ENCODE measurements at regions not wholly inside any gene's neighbourhood (a gene's known extent, or its start where the extent isn't known, plus 50 kb on each side); places are given as distances from the start of the nearest gene placed in this dataset.

DNA sequence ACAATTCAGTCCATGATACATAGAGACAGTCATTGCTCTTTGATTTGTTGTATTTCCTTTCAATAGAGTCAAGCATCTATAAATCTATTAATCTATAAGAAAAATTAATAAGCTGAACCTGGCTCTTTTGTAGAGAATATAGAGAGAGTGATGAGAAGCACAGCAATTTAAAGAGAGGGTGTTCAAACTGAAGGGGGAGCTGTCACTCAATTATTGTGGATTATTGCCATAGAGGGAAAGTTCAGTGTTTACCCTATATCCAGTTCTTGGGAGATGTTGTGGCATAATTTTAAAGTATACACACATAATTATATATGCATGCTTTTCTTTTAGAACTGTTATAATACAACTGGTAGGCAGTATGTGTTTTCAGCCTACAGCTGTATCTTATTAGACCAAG lies 1469.0 kb upstream of the PABPC4L start:
- DNase-seq (ENCODE audit: low spot score): no peak

Measured in COLO829 (cell line).